Activated CD8-positive, alpha-beta T cell treated with anti-CD3 and anti-CD28 coated beads, Interleukin-2, amount 10 ng/mL, durations not matched to agents 7 days and 5 days (primary cell): ENCODE measurements at regions not wholly inside any gene's neighbourhood (a gene's known extent, or its start where the extent isn't known, plus 50 kb on each side); places are given as distances from the start of the nearest gene placed in this dataset.

Experiments used
- ATAC-seq: fragments of 150-1000 bp; cut with Tn5 transposase; one replicate; pipeline ENCODE4 v1.10.0; 2021; ENCODE audit warnings: moderate library complexity
- CTCF ChIA-PET: fragments of 350-600 bp; sonication (Branson Sonifier 250); formaldehyde crosslinking; loops from one replicate; lab custom pipeline; 2021; ENCODE audit warnings: antibody characterized with exemption; lab: Charles Lee
- POLR2A ChIA-PET: fragments of 350-600 bp; sonication (Branson Sonifier 250); formaldehyde crosslinking; loops from one replicate; lab custom pipeline; 2021; ENCODE audit warnings: antibody characterized with exemption; lab: Charles Lee
- DNase-seq: peaks from one replicate; pipeline ENCODE4 v3.0.0-alpha.2; 2020
- H3K27ac Mint-ChIP-seq: one replicate; pipeline ENCODE4 v1.8.0; 2021; ENCODE audit warnings: mild to moderate bottlenecking, mixed read lengths
- H3K27me3 Mint-ChIP-seq: one replicate; pipeline ENCODE4 v1.8.0; 2021; ENCODE audit warnings: low read depth, mixed read lengths
- H3K36me3 Mint-ChIP-seq: one replicate; pipeline ENCODE4 v1.8.0; 2021; ENCODE audit warnings: low read depth, mixed read lengths
- H3K4me1 Mint-ChIP-seq: one replicate; pipeline ENCODE4 v1.8.0; 2021; ENCODE audit warnings: low read depth, mixed read lengths
- H3K4me3 Mint-ChIP-seq: one replicate; pipeline ENCODE4 v1.8.0; 2021; ENCODE audit warnings: mild to moderate bottlenecking, mixed read lengths
- H3K9me3 Mint-ChIP-seq: one replicate; pipeline ENCODE4 v1.8.0; 2022; ENCODE audit warnings: mixed read lengths; ENCODE audit not compliant: insufficient read depth

- H3K27ac Mint-ChIP-seq, result no peak overlapping the region
- no peak overlapping the region for H3K4me3 Mint-ChIP-seq
- DNase-seq (no peak), ATAC-seq (no peak)
- POLR2A ChIA-PET, result no interaction called here
- H3K27me3 Mint-ChIP-seq, result no peaks in the 10 kb centered on the region
- CTCF ChIA-PET, result no interaction called here
- no peaks in the 10 kb centered on the region for H3K4me1 Mint-ChIP-seq
- H3K36me3 Mint-ChIP-seq, result no peaks in the 10 kb centered on the region
- no peaks in the 10 kb centered on the region for H3K9me3 Mint-ChIP-seq
Observed at GRCh38 chr5:155504606-155505005, 491.1 kb downstream of the KIF4B start.

DNA sequence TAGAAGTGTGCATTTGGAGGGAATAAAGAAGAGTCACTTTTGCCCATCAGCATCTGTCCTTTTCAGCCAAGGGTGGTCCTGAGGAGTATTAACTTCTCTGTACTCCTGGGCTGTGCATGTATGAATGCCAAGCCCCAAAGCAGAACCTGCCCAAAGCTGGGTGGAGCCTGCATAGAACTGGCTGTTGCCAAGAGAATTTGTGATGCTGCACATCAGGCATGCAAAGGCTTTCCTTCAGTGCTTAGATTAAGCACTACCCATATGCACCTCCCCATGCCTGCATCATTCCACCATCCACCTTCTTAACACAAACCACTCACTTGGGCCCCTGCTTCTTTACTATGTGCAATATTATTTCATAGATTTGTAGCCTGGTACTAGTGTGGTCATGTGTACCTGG, 493.8 kb downstream of the KIF4B start:
- DNase-seq, result no peak
- H3K27ac Mint-ChIP-seq, result no peak overlapping the region
- ChIA-PET CTCF (no interaction called here), POLR2A (no interaction called here)
- H3K27me3 Mint-ChIP-seq, result no peaks in the 10 kb centered on the region
- no peak for ATAC-seq
- H3K4me3 Mint-ChIP-seq, result no peak overlapping the region
- no peaks in the 10 kb centered on the region for H3K36me3 Mint-ChIP-seq
- H3K4me1 Mint-ChIP-seq, result no peaks in the 10 kb centered on the region
- H3K9me3 Mint-ChIP-seq, result no peaks in the 10 kb centered on the region

DNA sequence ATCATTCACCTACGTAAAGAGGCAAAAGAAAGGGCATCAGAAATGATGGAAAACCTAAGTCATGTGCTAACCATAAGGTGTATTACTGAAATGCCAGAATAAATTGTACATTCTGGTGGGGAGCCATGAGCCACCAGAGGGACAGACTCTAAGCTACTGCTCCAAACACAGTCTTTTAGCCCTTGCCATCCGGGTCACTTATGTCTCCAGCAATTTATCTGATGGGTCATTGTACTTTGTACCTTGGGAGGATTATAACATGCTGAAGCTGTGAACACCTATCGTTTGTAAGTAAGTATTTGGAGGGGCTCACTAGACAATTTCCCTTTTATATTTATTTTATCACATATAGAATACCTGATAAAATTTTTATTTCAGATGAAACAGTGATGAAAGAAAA, 495.1 kb downstream of the KIF4B start:
- H3K9me3 Mint-ChIP-seq, result no peaks in the 10 kb centered on the region
- ChIA-PET POLR2A (no interaction called here), CTCF (no interaction called here)
- H3K4me1 Mint-ChIP-seq, result no peaks in the 10 kb centered on the region
- H3K27ac Mint-ChIP-seq, result no peak overlapping the region
- H3K4me3 Mint-ChIP-seq, result no peak overlapping the region
- DNase-seq (no peak), ATAC-seq (no peak)
- H3K36me3 Mint-ChIP-seq, result no peaks in the 10 kb centered on the region
- H3K27me3 Mint-ChIP-seq, result no peaks in the 10 kb centered on the region

- no peaks in the 10 kb centered on the region for H3K4me1 Mint-ChIP-seq
- ATAC-seq (no peak), DNase-seq (no peak)
- no peak overlapping the region for H3K27ac Mint-ChIP-seq
- no peaks in the 10 kb centered on the region for H3K9me3 Mint-ChIP-seq
- no peak overlapping the region for H3K4me3 Mint-ChIP-seq
- H3K36me3 Mint-ChIP-seq, result no peaks in the 10 kb centered on the region
- CTCF ChIA-PET, result no interaction called here
- POLR2A ChIA-PET, result no interaction called here
- no peaks in the 10 kb centered on the region for H3K27me3 Mint-ChIP-seq
Observed at GRCh38 chr5:155512329-155512728, 498.8 kb downstream of the KIF4B start.

- Mint-ChIP-seq H3K27ac (no peak overlapping the region), H3K9me3 (no peaks in the 10 kb centered on the region), H3K4me1 (no peaks in the 10 kb centered on the region), H3K27me3 (no peaks in the 10 kb centered on the region), H3K36me3 (no peaks in the 10 kb centered on the region), H3K4me3 (no peak overlapping the region)
- CTCF ChIA-PET, result no interaction called here
- ATAC-seq, result no peak
- POLR2A ChIA-PET, result no interaction called here
- no peak for DNase-seq
Observed at GRCh38 chr5:155514105-155514563, 500.6 kb downstream of the KIF4B start.

DNA sequence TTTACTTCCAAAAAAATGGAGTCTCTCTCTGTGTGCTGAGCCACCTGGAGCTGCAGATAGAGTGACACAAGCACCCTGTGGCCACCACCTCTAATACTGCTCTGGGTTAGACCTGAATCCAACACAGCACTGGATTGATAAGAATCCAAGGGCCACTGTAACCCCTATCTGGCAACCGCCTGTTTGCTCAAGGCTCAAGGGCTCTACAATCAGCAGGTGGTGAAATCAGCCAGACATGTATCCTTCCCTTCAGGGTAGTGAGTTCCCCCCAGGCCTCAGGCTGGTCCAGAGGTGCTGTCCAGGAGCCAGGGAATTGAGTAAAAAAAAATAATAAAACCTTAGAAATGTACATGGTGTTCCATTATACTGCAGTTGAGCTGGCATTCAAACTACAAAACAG, 509.0 kb downstream of the KIF4B start:
- H3K9me3 Mint-ChIP-seq, result no peaks in the 10 kb centered on the region
- CTCF ChIA-PET, result no interaction called here
- POLR2A ChIA-PET, result no interaction called here
- H3K4me3 Mint-ChIP-seq, result no peak overlapping the region
- H3K27ac Mint-ChIP-seq, result no peak overlapping the region
- no peaks in the 10 kb centered on the region for H3K36me3 Mint-ChIP-seq
- ATAC-seq (no peak), DNase-seq (no peak)
- H3K27me3 Mint-ChIP-seq, result no peaks in the 10 kb centered on the region
- no peaks in the 10 kb centered on the region for H3K4me1 Mint-ChIP-seq

GRCh38 chr5:155529362-155529761, 515.8 kb downstream of the KIF4B start:
- no peak overlapping the region for H3K27ac Mint-ChIP-seq
- CTCF ChIA-PET, result no interaction called here
- no peak overlapping the region for H3K4me3 Mint-ChIP-seq

GRCh38 chr5:155530046-155530445, 516.5 kb downstream of the KIF4B start:
- CTCF ChIA-PET, result no interaction called here

More at GRCh38 chr5:155529362-155529761, 515.8 kb downstream of the KIF4B start:
- Mint-ChIP-seq H3K27me3 (no peaks in the 10 kb centered on the region), H3K9me3 (no peaks in the 10 kb centered on the region), H3K4me1 (no peaks in the 10 kb centered on the region), H3K36me3 (no peaks in the 10 kb centered on the region)
- ATAC-seq (no peak), DNase-seq (no peak)
- POLR2A ChIA-PET, result no interaction called here

DNA sequence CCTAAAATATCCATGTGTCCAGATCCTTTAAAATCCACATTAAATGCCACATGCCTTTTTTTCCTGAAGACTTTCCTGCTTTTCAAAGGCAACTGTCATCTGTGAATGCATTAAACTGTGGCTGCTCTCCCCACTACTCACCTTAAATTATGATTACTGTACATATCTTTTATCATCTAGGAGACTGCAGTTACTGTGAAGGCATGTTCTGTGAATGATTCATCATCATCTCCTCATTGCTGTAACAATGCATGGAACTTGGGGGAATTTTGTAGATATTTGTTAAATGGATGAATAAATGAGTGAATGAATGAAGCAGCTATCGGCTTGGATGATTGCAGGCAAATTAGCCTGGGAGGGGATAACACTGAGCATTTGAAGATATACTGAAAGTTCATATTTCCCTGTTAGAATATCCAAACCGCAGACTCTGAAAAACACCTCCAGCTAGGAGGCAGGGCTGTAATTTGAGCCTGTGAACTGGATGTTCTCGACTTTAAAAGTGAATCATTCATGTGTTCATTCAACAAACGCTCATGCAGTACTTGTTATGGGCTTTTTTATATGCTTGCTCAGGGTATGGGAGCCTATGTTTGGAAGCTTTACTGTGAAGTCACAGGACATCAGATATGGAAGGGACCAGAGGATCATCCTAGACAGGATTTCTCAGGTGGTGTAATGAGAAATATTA, 519.2 kb downstream of the KIF4B start:
- DNase-seq, result no peak
- ATAC-seq, result no peak
- H3K27ac Mint-ChIP-seq, result no peak overlapping the region
- ChIA-PET CTCF (no interaction called here), POLR2A (no interaction called here)
- no peak overlapping the region for H3K4me3 Mint-ChIP-seq
- H3K4me1 Mint-ChIP-seq, result no peaks in the 10 kb centered on the region
- no peaks in the 10 kb centered on the region for H3K27me3 Mint-ChIP-seq
- H3K9me3 Mint-ChIP-seq, result no peaks in the 10 kb centered on the region
- no peaks in the 10 kb centered on the region for H3K36me3 Mint-ChIP-seq

More at GRCh38 chr5:155530046-155530445, 516.5 kb downstream of the KIF4B start:
- no peaks in the 10 kb centered on the region for H3K9me3 Mint-ChIP-seq
- POLR2A ChIA-PET, result no interaction called here
- H3K4me1 Mint-ChIP-seq, result no peaks in the 10 kb centered on the region
- H3K4me3 Mint-ChIP-seq, result no peak overlapping the region
- H3K27me3 Mint-ChIP-seq, result no peaks in the 10 kb centered on the region
- no peaks in the 10 kb centered on the region for H3K36me3 Mint-ChIP-seq
- DNase-seq, result no peak
- no peak for ATAC-seq
- H3K27ac Mint-ChIP-seq, result no peak overlapping the region

DNA sequence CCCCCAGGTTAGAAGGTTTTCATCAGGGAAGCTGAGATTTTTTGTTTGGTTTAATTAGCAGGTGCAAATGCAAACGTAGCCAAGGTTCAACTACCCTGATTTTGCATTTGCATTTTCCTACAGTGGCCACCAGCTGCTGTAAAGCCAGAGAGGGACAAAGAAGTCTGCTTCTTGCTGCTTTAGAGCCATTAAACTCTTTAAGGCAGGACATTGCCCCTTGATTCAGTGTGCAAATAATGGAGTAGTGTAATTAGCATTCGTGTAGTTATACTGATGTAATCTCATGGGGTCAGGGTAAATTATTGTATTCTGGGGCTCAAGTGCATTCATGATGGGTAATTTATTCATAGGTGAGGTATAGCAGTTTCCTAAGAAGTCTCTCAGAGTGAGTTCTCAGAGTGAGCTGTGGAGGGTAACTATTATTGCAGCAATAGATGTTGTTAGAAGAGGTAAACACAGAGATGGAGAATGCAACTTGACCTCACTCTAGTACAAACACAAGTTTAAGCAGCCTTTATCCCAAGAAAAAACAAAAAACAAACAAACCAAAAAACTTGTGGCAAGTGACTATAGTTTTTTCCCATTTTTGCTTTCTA, 526.5 kb downstream of the KIF4B start:
- no peak for ATAC-seq
- no peaks in the 10 kb centered on the region for H3K36me3 Mint-ChIP-seq
- CTCF ChIA-PET, result no interaction called here

GRCh38 chr5:155546075-155546474, 532.5 kb downstream of the KIF4B start:
- ChIA-PET CTCF (no interaction called here), POLR2A (no interaction called here)
- Mint-ChIP-seq H3K27me3 (no peaks in the 10 kb centered on the region), H3K4me1 (no peaks in the 10 kb centered on the region), H3K4me3 (no peak overlapping the region), H3K9me3 (no peaks in the 10 kb centered on the region), H3K36me3 (no peaks in the 10 kb centered on the region), H3K27ac (no peak overlapping the region)
- ATAC-seq (no peak), DNase-seq (no peak)

More for the DNA sequence above, 526.5 kb downstream of the KIF4B start:
- Mint-ChIP-seq H3K4me1 (no peaks in the 10 kb centered on the region), H3K27me3 (no peaks in the 10 kb centered on the region), H3K4me3 (no peak overlapping the region), H3K9me3 (no peaks in the 10 kb centered on the region), H3K27ac (no peak overlapping the region)
- POLR2A ChIA-PET, result no interaction called here
- no peak for DNase-seq

DNA sequence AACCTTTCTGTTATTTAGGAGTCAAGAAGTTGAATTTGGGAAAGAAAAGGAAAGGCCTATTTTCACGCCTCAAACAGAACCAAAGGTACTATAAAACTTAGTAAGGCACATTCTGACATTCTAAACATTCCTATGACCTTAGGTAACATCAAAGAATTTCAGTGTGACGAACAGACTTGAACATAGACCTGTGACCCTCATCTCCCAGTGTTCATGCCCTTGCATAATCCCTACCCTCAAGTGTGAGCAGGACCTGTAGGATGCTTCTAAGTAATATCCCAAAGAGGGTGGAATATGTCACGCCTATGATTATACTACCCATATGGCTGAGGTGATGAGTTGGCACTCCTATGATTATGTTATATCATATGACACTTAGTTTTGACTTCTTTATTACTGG, 540.9 kb downstream of the KIF4B start:
- H3K27me3 Mint-ChIP-seq, result no peaks in the 10 kb centered on the region
- H3K36me3 Mint-ChIP-seq, result no peaks in the 10 kb centered on the region
- DNase-seq, result no peak
- H3K27ac Mint-ChIP-seq, result no peak overlapping the region
- ChIA-PET POLR2A (no interaction called here), CTCF (no interaction called here)
- no peak for ATAC-seq
- H3K4me3 Mint-ChIP-seq, result no peak overlapping the region
- H3K4me1 Mint-ChIP-seq, result no peaks in the 10 kb centered on the region
- H3K9me3 Mint-ChIP-seq, result no peaks in the 10 kb centered on the region
